ENCODE measurements at regions not wholly inside any gene's neighbourhood (a gene's known extent, or its start where the extent isn't known, plus 50 kb on each side); places are given as distances from the start of the nearest gene placed in this dataset.
"Not testable (repeated sequence)": the region's sequence is repeated elsewhere in the genome, so short reads cannot be mapped to it uniquely, and the experiment has no call there.

GRCh38 chr3:81867875-81868274, 106.4 kb upstream of the GBE1 start:
- no peaks in the 10 kb centered on the region for H4K20me1 ChIP-seq
- no peak for TF ChIP-seq Cebpa-rat (IDR thresholded peaks at IDR 0.05)
- no peaks in the 10 kb centered on the region for H3K36me3 ChIP-seq

GRCh38 chr3:81865164-81865563, 103.7 kb upstream of the GBE1 start:
- not testable (repeated sequence) for H3K4me3 ChIP-seq, H3K9ac ChIP-seq

More at GRCh38 chr3:81867875-81868274, 106.4 kb upstream of the GBE1 start:
- Histone ChIP-seq H3K4me2 (no peak overlapping the region), H3K27ac (no peak overlapping the region), H3K9me3 (no peaks in the 10 kb centered on the region), H3K4me3 (no peak overlapping the region), H3K4me1 (peaks cover 4% of the 10 kb centered on the region; the same call in 1 of the 2 replicates), H3K9ac (no peak overlapping the region), H3K27me3 (no peaks in the 10 kb centered on the region)

GRCh38 chr3:81864272-81864671, 102.8 kb upstream of the GBE1 start:
- Histone ChIP-seq H3K4me2 (no peak overlapping the region), H3K9me3 (no peaks in the 10 kb centered on the region), H3K9ac (no peak overlapping the region), H3K27me3 (no peaks in the 10 kb centered on the region), H4K20me1 (no peaks in the 10 kb centered on the region), H3K27ac (no peak overlapping the region), H3K4me3 (no peak overlapping the region), H3K4me1 (peaks cover 4% of the 10 kb centered on the region; the same call in 1 of the 2 replicates), H3K36me3 (no peaks in the 10 kb centered on the region)
- TF ChIP-seq Cebpa-rat (IDR thresholded peaks at IDR 0.05): no peak

More at GRCh38 chr3:81865164-81865563, 103.7 kb upstream of the GBE1 start:
- not testable (repeated sequence) for H3K4me2 ChIP-seq, H3K9me3 ChIP-seq, H3K36me3 ChIP-seq, H3K4me1 ChIP-seq, H3K27ac ChIP-seq, H4K20me1 ChIP-seq, H3K27me3 ChIP-seq

- TF ChIP-seq Cebpa-rat (IDR thresholded peaks at IDR 0.05): no peak
- Histone ChIP-seq H3K4me2 (no peak overlapping the region), H3K27me3 (no peaks in the 10 kb centered on the region), H3K4me3 (no peak overlapping the region), H3K36me3 (no peaks in the 10 kb centered on the region), H3K9ac (no peak overlapping the region), H3K27ac (no peak overlapping the region), H3K4me1 (peaks cover 4% of the 10 kb centered on the region; the same call in 1 of the 2 replicates), H4K20me1 (no peaks in the 10 kb centered on the region), H3K9me3 (no peaks in the 10 kb centered on the region)
These were observed 102.3 kb upstream of the GBE1 start for GRCh38 chr3:81863756-81864155.

GRCh38 chr3:81861593-81861992, 100.1 kb upstream of the GBE1 start:
- H3K27ac ChIP-seq: no peak overlapping the region
- H3K9me3 ChIP-seq: no peaks in the 10 kb centered on the region
- no peak overlapping the region for H3K4me3 ChIP-seq
- no peak for TF ChIP-seq Cebpa-rat (IDR thresholded peaks at IDR 0.05)
- no peaks in the 10 kb centered on the region for H3K36me3 ChIP-seq
- H3K4me2 ChIP-seq: no peak overlapping the region
- H3K4me1 ChIP-seq: peaks cover 4% of the 10 kb centered on the region; the same call in 1 of the 2 replicates
- no peaks in the 10 kb centered on the region for H3K27me3 ChIP-seq
- H3K9ac ChIP-seq: no peak overlapping the region
- H4K20me1 ChIP-seq: no peaks in the 10 kb centered on the region

GRCh38 chr3:81859524-81859923, 98.1 kb upstream of the GBE1 start:
- Histone ChIP-seq H3K4me2 (no peak overlapping the region), H3K4me3 (no peak overlapping the region), H3K27ac (no peak overlapping the region), H4K20me1 (no peaks in the 10 kb centered on the region), H3K4me1 (peaks cover 4% of the 10 kb centered on the region; the same call in 1 of the 2 replicates), H3K36me3 (no peaks in the 10 kb centered on the region), H3K9me3 (no peaks in the 10 kb centered on the region), H3K9ac (no peak overlapping the region), H3K27me3 (no peaks in the 10 kb centered on the region)
- TF ChIP-seq Cebpa-rat (IDR thresholded peaks at IDR 0.05): no peak

GRCh38 chr3:81853431-81853830, 92.0 kb upstream of the GBE1 start:
- Histone ChIP-seq H3K27me3 (no peaks in the 10 kb centered on the region), H3K4me3 (no peak overlapping the region), H3K9ac (no peak overlapping the region), H3K4me2 (no peak overlapping the region), H3K36me3 (no peaks in the 10 kb centered on the region), H3K9me3 (no peaks in the 10 kb centered on the region), H4K20me1 (no peaks in the 10 kb centered on the region), H3K27ac (no peak overlapping the region), H3K4me1 (no peaks in the 10 kb centered on the region)
- TF ChIP-seq Cebpa-rat (IDR thresholded peaks at IDR 0.05): no peak

GRCh38 chr3:81851176-81851575, 89.7 kb upstream of the GBE1 start:
- no peaks in the 10 kb centered on the region for H3K36me3 ChIP-seq
- H3K4me2 ChIP-seq: no peak overlapping the region
- H3K4me3 ChIP-seq: no peak overlapping the region
- H4K20me1 ChIP-seq: no peaks in the 10 kb centered on the region
- no peaks in the 10 kb centered on the region for H3K27me3 ChIP-seq
- H3K4me1 ChIP-seq: no peaks in the 10 kb centered on the region
- no peak for TF ChIP-seq Cebpa-rat (IDR thresholded peaks at IDR 0.05)
- H3K9me3 ChIP-seq: no peaks in the 10 kb centered on the region
- H3K9ac ChIP-seq: no peak overlapping the region
- H3K27ac ChIP-seq: no peak overlapping the region

- Histone ChIP-seq H3K36me3 (no peaks in the 10 kb centered on the region), H3K27ac (no peak overlapping the region), H4K20me1 (no peaks in the 10 kb centered on the region), H3K4me3 (no peak overlapping the region), H3K4me2 (no peak overlapping the region), H3K9me3 (no peaks in the 10 kb centered on the region), H3K9ac (no peak overlapping the region), H3K4me1 (no peaks in the 10 kb centered on the region), H3K27me3 (no peaks in the 10 kb centered on the region)
- no peak for TF ChIP-seq Cebpa-rat (IDR thresholded peaks at IDR 0.05)
These were observed 85.5 kb upstream of the GBE1 start for GRCh38 chr3:81846988-81847387.

GRCh38 chr3:81841540-81841939, 80.1 kb upstream of the GBE1 start:
- Histone ChIP-seq H3K27ac (no peak overlapping the region), H3K9me3 (no peaks in the 10 kb centered on the region), H3K4me1 (peaks cover 12% of the 10 kb centered on the region; the same call in 1 of the 2 replicates), H3K4me3 (no peak overlapping the region), H3K27me3 (no peaks in the 10 kb centered on the region), H3K9ac (no peak overlapping the region), H3K4me2 (no peak overlapping the region), H4K20me1 (no peaks in the 10 kb centered on the region), H3K36me3 (no peaks in the 10 kb centered on the region)
- TF ChIP-seq Cebpa-rat (IDR thresholded peaks at IDR 0.05): no peak

- Histone ChIP-seq H4K20me1 (no peaks in the 10 kb centered on the region), H3K9me3 (no peaks in the 10 kb centered on the region), H3K27ac (no peak overlapping the region), H3K4me1 (peaks cover 12% of the 10 kb centered on the region; the same call in 1 of the 2 replicates), H3K9ac (no peak overlapping the region), H3K27me3 (no peaks in the 10 kb centered on the region), H3K36me3 (no peaks in the 10 kb centered on the region), H3K4me2 (no peak overlapping the region), H3K4me3 (no peak overlapping the region)
- TF ChIP-seq Cebpa-rat (IDR thresholded peaks at IDR 0.05): no peak
These were observed 78.2 kb upstream of the GBE1 start for GRCh38 chr3:81839504-81840094.
